HEK293 (cell line): ENCODE measurements at regions not wholly inside any gene's neighbourhood (a gene's known extent, or its start where the extent isn't known, plus 50 kb on each side); places are given as distances from the start of the nearest gene placed in this dataset.

ENCODE experiments used
- CTCF ChIA-PET: fragments of 350-600 bp; formaldehyde crosslinking; extraction: SDS; loops from one replicate; lab custom pipeline; 2021; ENCODE audit warnings: antibody characterized with exemption; lab: Yijun Ruan, JAX
- POLR2A ChIA-PET: fragments of 300-600 bp; formaldehyde crosslinking; extraction: SDS; loops from one replicate; lab custom pipeline; 2020; ENCODE audit warnings: antibody characterized with exemption, inconsistent platforms; lab: Yijun Ruan, JAX
- H3K27ac ChIP-seq: fragments of 200-500 bp; sonication (Bioruptor generic); 2 replicates; pipeline ENCODE4 v1.5.1; 2014; ENCODE audit warnings: low read depth, low read length, control low read depth, inconsistent platforms; ENCODE audit errors: extremely low read depth
- H3K36me3 ChIP-seq, 2 experiments: fragments of 200-500 bp in 1 of 2; sonication (Bioruptor generic) in 1 of 2; 1 replicate in 1 of 2; 2 replicates in 1 of 2; pipeline ENCODE4 v1.5.1; 2014 to 2017; ENCODE audit warnings: inconsistent platforms in 2 of 2, low read length in 2 of 2; ENCODE audit not compliant: control insufficient read depth in 2 of 2, insufficient read depth in 1 of 2
- H3K4me1 ChIP-seq: fragments of 200-500 bp; sonication (Bioruptor generic); 2 replicates; pipeline ENCODE4 v1.5.1; 2014; ENCODE audit warnings: mild to moderate bottlenecking, low read length, inconsistent platforms; ENCODE audit not compliant: control insufficient read depth, insufficient read depth
- H3K4me3 ChIP-seq: 2 replicates; pipeline ENCODE4 v1.5.1; 2011; ENCODE audit warnings: low read depth, mild to moderate bottlenecking, control low read depth, low read length, moderate library complexity
- H3K9me3 ChIP-seq: fragments of 200-500 bp; sonication (Bioruptor generic); 2 replicates; pipeline ENCODE4 v1.5.1; 2014; ENCODE audit warnings: low read depth, low read length, inconsistent platforms; ENCODE audit not compliant: control insufficient read depth, insufficient read depth
- BCL6B ChIP-seq: fragments of 450-650 bp; formaldehyde crosslinking; IDR thresholded peaks from 2 replicates; pipeline ENCODE4 v1.5.1; 2017; ENCODE audit warnings: missing biosample characterization, missing genetic modification characterization
- MYNN ChIP-seq: fragments of 450-650 bp; formaldehyde crosslinking; IDR thresholded peaks from 2 replicates; pipeline ENCODE4 v1.5.1; 2016; ENCODE audit warnings: missing biosample characterization, missing genetic modification characterization, borderline replicate concordance
- OVOL3 ChIP-seq: fragments of 450-650 bp; formaldehyde crosslinking; IDR thresholded peaks from 2 replicates; pipeline ENCODE4 v1.5.1; 2016; ENCODE audit warnings: missing biosample characterization, missing genetic modification characterization
- PRDM1 ChIP-seq: fragments of 450-650 bp; formaldehyde crosslinking; IDR thresholded peaks from 2 replicates; pipeline ENCODE4; 2016; ENCODE audit warnings: missing biosample characterization, missing genetic modification characterization
- ZBTB8A ChIP-seq: fragments of 450-650 bp; formaldehyde crosslinking; IDR thresholded peaks from 2 replicates; pipeline ENCODE4 v1.5.1; 2016; ENCODE audit warnings: missing biosample characterization, missing genetic modification characterization
- ZFP37 ChIP-seq: fragments of 450-650 bp; formaldehyde crosslinking; IDR thresholded peaks from 2 replicates; pipeline ENCODE4 v1.5.1; 2016; ENCODE audit warnings: missing biosample characterization, missing genetic modification characterization
- ZNF10 ChIP-seq: fragments of 450-650 bp; formaldehyde crosslinking; IDR thresholded peaks from 2 replicates; pipeline ENCODE4 v1.5.1; 2017; ENCODE audit warnings: missing biosample characterization, missing genetic modification characterization
- ZNF23 ChIP-seq: fragments of 450-650 bp; formaldehyde crosslinking; IDR thresholded peaks from 2 replicates; pipeline ENCODE4 v1.5.1; 2016; ENCODE audit warnings: missing biosample characterization, missing genetic modification characterization, borderline replicate concordance
- ZNF302 ChIP-seq: fragments of 450-650 bp; formaldehyde crosslinking; IDR thresholded peaks from 2 replicates; pipeline ENCODE4 v1.5.1; 2016; ENCODE audit warnings: missing biosample characterization, missing genetic modification characterization, low read depth
- ZNF341 ChIP-seq: fragments of 450-650 bp; formaldehyde crosslinking; IDR thresholded peaks from 2 replicates; pipeline ENCODE4; 2016; ENCODE audit warnings: low read depth, missing biosample characterization, missing genetic modification characterization
- ZNF350 ChIP-seq: fragments of 450-650 bp; formaldehyde crosslinking; IDR thresholded peaks from 2 replicates; pipeline ENCODE4 v1.5.0; 2017; ENCODE audit warnings: missing biosample characterization, mild to moderate bottlenecking, missing genetic modification characterization
- ZNF423 ChIP-seq: fragments of 450-650 bp; formaldehyde crosslinking; IDR thresholded peaks from 2 replicates; pipeline ENCODE4 v1.5.1; 2016; ENCODE audit warnings: missing biosample characterization, missing genetic modification characterization
- ZNF426 ChIP-seq: fragments of 450-650 bp; formaldehyde crosslinking; IDR thresholded peaks from 2 replicates; pipeline ENCODE4 v1.5.1; 2017; ENCODE audit warnings: missing biosample characterization, missing genetic modification characterization, mild to moderate bottlenecking, inconsistent platforms, moderate library complexity
- ZNF544 ChIP-seq: fragments of 450-650 bp; formaldehyde crosslinking; IDR thresholded peaks from 2 replicates; pipeline ENCODE4 v1.5.0; 2017; ENCODE audit warnings: missing biosample characterization, missing genetic modification characterization
- ZNF623 ChIP-seq: fragments of 450-650 bp; formaldehyde crosslinking; IDR thresholded peaks from 2 replicates; pipeline ENCODE4 v1.5.1; 2016; ENCODE audit warnings: missing biosample characterization, missing genetic modification characterization
- ZNF629 ChIP-seq: fragments of 450-650 bp; formaldehyde crosslinking; IDR thresholded peaks from 2 replicates; pipeline ENCODE4 v1.5.1; 2017; ENCODE audit warnings: missing biosample characterization, missing genetic modification characterization
- ZNF677 ChIP-seq: fragments of 450-650 bp; IDR thresholded peaks from 2 replicates; pipeline ENCODE4 v1.5.0; 2018; ENCODE audit warnings: missing biosample characterization, mild to moderate bottlenecking, missing genetic modification characterization, moderate library complexity
- ZNF701 ChIP-seq: fragments of 450-650 bp; formaldehyde crosslinking; IDR thresholded peaks from 2 replicates; pipeline ENCODE4 v1.5.1; 2016; ENCODE audit warnings: missing biosample characterization, missing genetic modification characterization
- TF ChIP-seq, protein P1 (sequence below): fragments of 450-650 bp; formaldehyde crosslinking; IDR thresholded peaks from 2 replicates; pipeline ENCODE4 v1.5.1; 2016; ENCODE audit warnings: missing biosample characterization, missing genetic modification characterization
- TF ChIP-seq, protein P2 (sequence below): fragments of 450-650 bp; formaldehyde crosslinking; IDR thresholded peaks from 2 replicates; pipeline ENCODE4 v1.5.1; 2016; ENCODE audit warnings: missing biosample characterization, missing genetic modification characterization
- TF ChIP-seq, protein P3 (sequence below): fragments of 450-650 bp; formaldehyde crosslinking; IDR thresholded peaks from 2 replicates; pipeline ENCODE4 v1.5.1; 2016; ENCODE audit warnings: missing biosample characterization, missing genetic modification characterization
- TF ChIP-seq, protein P4 (sequence below): fragments of 450-650 bp; formaldehyde crosslinking; IDR thresholded peaks from 2 replicates; pipeline ENCODE4 v1.5.1; 2016; ENCODE audit warnings: missing biosample characterization, missing genetic modification characterization
- TF ChIP-seq, protein P5 (sequence below): fragments of 450-650 bp; formaldehyde crosslinking; IDR thresholded peaks from 2 replicates; pipeline ENCODE4 v1.5.1; 2017; ENCODE audit warnings: missing biosample characterization, missing genetic modification characterization

DNA sequence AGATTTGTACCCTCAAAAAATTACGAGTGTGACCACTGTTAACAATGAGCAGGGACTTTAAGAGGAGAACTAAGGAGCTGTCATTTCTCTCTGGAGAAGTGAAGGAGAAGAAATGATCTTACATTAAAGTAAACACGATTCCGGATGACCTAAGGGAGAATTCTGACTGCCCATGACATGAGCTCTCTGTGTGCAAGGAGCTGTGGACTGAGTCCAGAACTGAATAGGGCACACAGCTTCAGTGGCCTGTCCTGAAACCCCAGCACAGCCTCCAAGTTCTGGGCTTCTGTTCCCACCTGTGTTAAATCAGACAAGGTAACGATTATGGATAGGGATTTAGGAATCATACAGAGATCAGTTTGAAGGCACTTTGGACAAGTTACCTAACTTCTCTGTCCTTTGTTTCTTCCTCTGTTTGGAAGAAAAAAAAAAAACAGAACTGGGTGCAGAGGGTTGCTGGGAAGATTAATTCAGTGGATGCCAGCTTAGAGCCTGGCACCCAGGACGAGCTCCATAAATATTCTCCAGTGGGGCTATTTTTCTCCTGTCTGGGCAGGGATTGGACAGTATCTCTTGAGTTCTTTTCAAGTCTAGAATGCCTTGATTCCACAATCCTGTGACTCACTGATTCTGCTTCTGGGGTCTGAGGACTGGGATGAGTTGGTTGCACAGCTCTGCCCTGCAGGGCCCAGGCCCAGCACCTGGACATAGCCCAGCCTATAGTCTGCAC lies 65.7 kb downstream of the MRPL14 start:
- H3K4me1 ChIP-seq, result no peaks in the 10 kb centered on the region
- POLR2A ChIA-PET, result interaction anchor here (1.0 to 2.6 kb wide), 2 partner anchors 11 to 291 kb away, joined by 3 to 9 read pairs; partner anchors contain the start of gene VEGFA
- CTCF ChIA-PET, result interaction anchor here (0.6 to 2.9 kb wide), 10 partner anchors 8 to 395 kb away, joined by 3 to 35 read pairs (median 6); no protein-coding TSS in a partner anchor
- H3K27ac ChIP-seq, result no peak overlapping the region
- no peaks in the 10 kb centered on the region for H3K36me3 ChIP-seq
- H3K9me3 ChIP-seq, result no peaks in the 10 kb centered on the region
- no peak for TF ChIP-seq ZNF629 (tag by site-specific recombination)
- no peak for TF ChIP-seq ZNF350 (tag by site-specific recombination)
- TF ChIP-seq, protein P1, sequence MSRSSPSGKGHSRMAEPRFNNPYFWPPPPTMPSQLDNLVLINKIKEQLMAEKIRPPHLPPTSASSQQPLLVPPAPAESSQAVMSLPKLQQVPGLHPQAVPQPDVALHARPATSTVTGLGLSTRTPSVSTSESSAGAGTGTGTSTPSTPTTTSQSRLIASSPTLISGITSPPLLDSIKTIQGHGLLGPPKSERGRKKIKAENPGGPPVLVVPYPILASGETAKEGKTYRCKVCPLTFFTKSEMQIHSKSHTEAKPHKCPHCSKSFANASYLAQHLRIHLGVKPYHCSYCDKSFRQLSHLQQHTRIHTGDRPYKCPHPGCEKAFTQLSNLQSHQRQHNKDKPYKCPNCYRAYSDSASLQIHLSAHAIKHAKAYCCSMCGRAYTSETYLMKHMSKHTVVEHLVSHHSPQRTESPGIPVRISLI, result no peak
- no peak for TF ChIP-seq BCL6B
- TF ChIP-seq ZNF302 (tag by site-specific recombination), result no peak
- TF ChIP-seq ZNF341, result no peak
- no peak for TF ChIP-seq OVOL3
- TF ChIP-seq ZNF677 (tag by site-specific recombination), result no peak
- TF ChIP-seq ZNF423 (tag by site-specific recombination), result no peak
- TF ChIP-seq, protein P2, sequence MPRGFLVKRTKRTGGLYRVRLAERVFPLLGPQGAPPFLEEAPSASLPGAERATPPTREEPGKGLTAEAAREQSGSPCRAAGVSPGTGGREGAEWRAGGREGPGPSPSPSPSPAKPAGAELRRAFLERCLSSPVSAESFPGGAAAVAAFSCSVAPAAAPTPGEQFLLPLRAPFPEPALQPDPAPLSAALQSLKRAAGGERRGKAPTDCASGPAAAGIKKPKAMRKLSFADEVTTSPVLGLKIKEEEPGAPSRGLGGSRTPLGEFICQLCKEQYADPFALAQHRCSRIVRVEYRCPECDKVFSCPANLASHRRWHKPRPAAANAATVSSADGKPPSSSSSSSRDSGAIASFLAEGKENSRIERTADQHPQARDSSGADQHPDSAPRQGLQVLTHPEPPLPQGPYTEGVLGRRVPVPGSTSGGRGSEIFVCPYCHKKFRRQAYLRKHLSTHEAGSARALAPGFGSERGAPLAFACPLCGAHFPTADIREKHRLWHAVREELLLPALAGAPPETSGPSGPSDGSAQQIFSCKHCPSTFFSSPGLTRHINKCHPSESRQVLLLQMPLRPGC (tag by site-specific recombination), result no peak
- TF ChIP-seq ZNF623, result no peak
- no peak for TF ChIP-seq ZFP37 (tag by site-specific recombination)
- TF ChIP-seq, protein P3, sequence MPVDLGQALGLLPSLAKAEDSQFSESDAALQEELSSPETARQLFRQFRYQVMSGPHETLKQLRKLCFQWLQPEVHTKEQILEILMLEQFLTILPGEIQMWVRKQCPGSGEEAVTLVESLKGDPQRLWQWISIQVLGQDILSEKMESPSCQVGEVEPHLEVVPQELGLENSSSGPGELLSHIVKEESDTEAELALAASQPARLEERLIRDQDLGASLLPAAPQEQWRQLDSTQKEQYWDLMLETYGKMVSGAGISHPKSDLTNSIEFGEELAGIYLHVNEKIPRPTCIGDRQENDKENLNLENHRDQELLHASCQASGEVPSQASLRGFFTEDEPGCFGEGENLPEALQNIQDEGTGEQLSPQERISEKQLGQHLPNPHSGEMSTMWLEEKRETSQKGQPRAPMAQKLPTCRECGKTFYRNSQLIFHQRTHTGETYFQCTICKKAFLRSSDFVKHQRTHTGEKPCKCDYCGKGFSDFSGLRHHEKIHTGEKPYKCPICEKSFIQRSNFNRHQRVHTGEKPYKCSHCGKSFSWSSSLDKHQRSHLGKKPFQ (tag by site-specific recombination), result no peak
- TF ChIP-seq, protein P4, sequence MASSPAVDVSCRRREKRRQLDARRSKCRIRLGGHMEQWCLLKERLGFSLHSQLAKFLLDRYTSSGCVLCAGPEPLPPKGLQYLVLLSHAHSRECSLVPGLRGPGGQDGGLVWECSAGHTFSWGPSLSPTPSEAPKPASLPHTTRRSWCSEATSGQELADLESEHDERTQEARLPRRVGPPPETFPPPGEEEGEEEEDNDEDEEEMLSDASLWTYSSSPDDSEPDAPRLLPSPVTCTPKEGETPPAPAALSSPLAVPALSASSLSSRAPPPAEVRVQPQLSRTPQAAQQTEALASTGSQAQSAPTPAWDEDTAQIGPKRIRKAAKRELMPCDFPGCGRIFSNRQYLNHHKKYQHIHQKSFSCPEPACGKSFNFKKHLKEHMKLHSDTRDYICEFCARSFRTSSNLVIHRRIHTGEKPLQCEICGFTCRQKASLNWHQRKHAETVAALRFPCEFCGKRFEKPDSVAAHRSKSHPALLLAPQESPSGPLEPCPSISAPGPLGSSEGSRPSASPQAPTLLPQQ, result no peak
- TF ChIP-seq PRDM1 (tag by site-specific recombination), result no peak
- H3K4me3 ChIP-seq, result no peak overlapping the region

DNA sequence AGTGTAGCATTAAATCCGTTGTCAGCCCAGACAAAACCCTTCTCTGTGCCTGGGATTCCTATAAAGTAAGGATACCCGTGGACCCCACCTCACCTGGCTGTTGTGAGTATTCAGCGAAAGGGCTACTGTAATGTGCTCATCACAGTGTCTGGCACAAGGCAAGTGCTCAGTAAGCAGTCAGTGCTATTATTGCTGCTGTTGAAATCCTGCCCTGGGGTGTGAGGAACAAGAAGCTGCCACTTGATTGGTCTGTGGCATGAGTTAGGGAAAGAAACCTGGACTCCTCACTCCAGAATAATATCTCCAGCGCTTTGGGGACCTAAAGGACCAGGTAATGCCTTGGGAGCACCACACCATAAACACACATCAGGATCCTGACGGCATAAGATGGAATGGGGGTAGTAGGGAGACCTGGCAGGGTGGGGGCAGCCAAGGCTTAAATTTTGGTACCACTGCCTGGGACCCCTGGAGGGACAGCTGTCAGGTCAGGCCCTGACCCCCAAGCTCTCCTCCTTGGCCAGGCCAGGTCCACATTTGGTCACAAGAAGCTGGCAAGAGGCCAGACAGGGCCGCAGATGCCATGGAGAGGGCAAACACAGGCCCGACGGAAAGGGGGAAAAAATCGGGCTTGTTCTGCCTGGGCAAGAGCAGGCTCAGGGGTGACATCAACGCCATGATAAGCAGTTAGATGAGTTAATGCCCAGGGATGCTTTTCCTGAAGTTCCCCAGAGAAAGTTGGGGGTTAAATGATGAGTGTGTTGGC lies 66.5 kb downstream of the MRPL14 start:
- H3K36me3 ChIP-seq, result no peaks in the 10 kb centered on the region
- H3K4me3 ChIP-seq, result no peak overlapping the region
- ChIA-PET POLR2A (no interaction called here), CTCF (interaction anchor here (0.7 to 2.9 kb wide), 5 partner anchors 13 to 394 kb away, joined by 3 to 35 read pairs (median 5); no protein-coding TSS in a partner anchor)
- H3K27ac ChIP-seq, result no peak overlapping the region
- no peaks in the 10 kb centered on the region for H3K9me3 ChIP-seq
- no peaks in the 10 kb centered on the region for H3K4me1 ChIP-seq
- TF ChIP-seq ZNF426 (tag by site-specific recombination) (no peak), ZNF10 (no peak), ZNF23 (no peak), ZNF701 (tag by site-specific recombination) (no peak), MYNN (no peak), ZNF544 (tag by site-specific recombination) (no peak), ZBTB8A (no peak)
- TF ChIP-seq, protein P5, sequence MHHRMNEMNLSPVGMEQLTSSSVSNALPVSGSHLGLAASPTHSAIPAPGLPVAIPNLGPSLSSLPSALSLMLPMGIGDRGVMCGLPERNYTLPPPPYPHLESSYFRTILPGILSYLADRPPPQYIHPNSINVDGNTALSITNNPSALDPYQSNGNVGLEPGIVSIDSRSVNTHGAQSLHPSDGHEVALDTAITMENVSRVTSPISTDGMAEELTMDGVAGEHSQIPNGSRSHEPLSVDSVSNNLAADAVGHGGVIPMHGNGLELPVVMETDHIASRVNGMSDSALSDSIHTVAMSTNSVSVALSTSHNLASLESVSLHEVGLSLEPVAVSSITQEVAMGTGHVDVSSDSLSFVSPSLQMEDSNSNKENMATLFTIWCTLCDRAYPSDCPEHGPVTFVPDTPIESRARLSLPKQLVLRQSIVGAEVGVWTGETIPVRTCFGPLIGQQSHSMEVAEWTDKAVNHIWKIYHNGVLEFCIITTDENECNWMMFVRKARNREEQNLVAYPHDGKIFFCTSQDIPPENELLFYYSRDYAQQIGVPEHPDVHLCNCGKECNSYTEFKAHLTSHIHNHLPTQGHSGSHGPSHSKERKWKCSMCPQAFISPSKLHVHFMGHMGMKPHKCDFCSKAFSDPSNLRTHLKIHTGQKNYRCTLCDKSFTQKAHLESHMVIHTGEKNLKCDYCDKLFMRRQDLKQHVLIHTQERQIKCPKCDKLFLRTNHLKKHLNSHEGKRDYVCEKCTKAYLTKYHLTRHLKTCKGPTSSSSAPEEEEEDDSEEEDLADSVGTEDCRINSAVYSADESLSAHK (tag by site-specific recombination), result no peak
